ENCODE measurements at regions not wholly inside any gene's neighbourhood (a gene's known extent, or its start where the extent isn't known, plus 50 kb on each side); places are given as distances from the start of the nearest gene placed in this dataset.
"Not testable (repeated sequence)": the region's sequence is repeated elsewhere in the genome, so short reads cannot be mapped to it uniquely, and the experiment has no call there.

DNA sequence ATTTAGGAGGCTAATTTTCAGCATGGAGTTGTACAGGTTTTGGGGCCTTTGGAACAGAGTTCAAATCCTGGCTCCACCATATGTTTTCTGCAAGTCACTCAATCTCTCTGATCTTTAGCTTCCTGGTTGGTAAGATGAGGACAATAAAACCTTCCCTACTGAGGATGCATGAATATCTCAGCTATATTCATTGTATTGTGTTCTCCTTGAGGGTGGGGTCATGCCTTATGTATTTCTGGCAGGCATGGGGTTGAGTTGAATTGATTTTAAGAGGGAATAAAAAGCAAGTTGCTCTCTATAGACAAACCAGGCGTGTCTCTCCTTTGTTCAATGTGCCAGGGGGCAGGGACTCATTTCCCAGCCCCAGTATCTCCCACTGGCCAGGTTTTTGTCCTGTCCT lies 173.1 kb downstream of the C12orf75 start:
- TF ChIP-seq, protein P1, sequence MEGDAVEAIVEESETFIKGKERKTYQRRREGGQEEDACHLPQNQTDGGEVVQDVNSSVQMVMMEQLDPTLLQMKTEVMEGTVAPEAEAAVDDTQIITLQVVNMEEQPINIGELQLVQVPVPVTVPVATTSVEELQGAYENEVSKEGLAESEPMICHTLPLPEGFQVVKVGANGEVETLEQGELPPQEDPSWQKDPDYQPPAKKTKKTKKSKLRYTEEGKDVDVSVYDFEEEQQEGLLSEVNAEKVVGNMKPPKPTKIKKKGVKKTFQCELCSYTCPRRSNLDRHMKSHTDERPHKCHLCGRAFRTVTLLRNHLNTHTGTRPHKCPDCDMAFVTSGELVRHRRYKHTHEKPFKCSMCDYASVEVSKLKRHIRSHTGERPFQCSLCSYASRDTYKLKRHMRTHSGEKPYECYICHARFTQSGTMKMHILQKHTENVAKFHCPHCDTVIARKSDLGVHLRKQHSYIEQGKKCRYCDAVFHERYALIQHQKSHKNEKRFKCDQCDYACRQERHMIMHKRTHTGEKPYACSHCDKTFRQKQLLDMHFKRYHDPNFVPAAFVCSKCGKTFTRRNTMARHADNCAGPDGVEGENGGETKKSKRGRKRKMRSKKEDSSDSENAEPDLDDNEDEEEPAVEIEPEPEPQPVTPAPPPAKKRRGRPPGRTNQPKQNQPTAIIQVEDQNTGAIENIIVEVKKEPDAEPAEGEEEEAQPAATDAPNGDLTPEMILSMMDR (IDR thresholded peaks at IDR 0.05; ENCODE audit: insufficient read depth, low read length): no peak
- no peak for DNase-seq (ENCODE audit: low read depth)

DNA sequence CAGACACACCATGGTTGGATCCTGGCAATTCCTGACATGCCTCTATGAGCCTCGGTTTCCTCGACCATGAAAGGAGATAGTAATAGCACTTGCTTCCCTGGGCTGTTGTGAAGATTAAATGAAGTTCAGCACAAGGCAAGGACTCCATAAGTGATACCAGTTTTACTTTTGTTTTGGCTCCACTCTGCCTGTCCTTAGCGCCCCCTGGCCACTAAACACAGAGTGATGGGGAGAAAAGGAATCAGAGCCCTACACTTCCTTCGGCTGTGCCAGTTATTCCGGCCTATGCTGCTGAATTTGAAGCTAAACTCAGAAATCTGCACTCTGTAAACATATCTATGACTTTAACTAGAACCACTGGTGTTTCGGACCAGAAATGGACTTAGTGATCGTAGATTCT lies 173.8 kb downstream of the C12orf75 start:
- TF ChIP-seq, protein P1 (IDR thresholded peaks at IDR 0.05; ENCODE audit: insufficient read depth, low read length): peak; percentile 16
- H3K4me3 ChIP-seq (ENCODE audit: low read depth, low read length): no peak overlapping the region
- no peak for DNase-seq (ENCODE audit: low read depth)

More for the DNA sequence above, 173.1 kb downstream of the C12orf75 start:
- no peak overlapping the region for H3K4me3 ChIP-seq (ENCODE audit: low read depth, low read length)

DNA sequence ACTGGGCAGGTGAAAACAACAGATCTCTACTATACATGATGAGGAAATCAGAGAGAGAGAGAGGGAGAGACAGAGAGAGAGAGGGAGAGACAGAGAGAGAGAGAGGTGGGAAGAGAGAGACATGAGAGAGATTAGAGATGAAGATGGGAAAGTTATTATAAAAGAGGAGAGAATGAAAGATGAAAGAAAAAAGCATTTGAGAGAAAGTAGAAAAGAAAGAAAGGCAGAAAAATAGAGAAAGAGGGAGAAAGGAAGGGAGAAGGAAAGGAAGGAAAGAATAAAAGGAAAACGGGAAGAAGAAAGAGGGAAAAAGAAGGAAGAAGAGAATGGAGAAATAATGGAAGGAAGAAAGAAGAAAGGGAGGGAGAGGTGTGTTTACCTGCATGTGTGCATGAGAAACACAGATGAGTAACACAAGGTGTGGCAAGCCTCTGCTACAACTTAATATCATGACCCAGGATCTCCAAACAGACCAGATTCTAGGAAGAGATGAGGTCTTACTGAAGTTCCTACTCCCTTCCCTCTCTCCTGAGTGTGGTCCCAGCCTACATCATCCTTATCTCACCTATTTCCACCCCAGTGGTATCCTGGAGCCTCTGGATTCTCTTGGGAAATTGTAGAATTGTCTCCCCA lies 176.3 kb downstream of the C12orf75 start:
- H3K4me3 ChIP-seq (ENCODE audit: low read depth, low read length): no peak overlapping the region
- TF ChIP-seq, protein P1 (IDR thresholded peaks at IDR 0.05; ENCODE audit: insufficient read depth, low read length): no peak
- DNase-seq (ENCODE audit: low read depth): no peak

DNA sequence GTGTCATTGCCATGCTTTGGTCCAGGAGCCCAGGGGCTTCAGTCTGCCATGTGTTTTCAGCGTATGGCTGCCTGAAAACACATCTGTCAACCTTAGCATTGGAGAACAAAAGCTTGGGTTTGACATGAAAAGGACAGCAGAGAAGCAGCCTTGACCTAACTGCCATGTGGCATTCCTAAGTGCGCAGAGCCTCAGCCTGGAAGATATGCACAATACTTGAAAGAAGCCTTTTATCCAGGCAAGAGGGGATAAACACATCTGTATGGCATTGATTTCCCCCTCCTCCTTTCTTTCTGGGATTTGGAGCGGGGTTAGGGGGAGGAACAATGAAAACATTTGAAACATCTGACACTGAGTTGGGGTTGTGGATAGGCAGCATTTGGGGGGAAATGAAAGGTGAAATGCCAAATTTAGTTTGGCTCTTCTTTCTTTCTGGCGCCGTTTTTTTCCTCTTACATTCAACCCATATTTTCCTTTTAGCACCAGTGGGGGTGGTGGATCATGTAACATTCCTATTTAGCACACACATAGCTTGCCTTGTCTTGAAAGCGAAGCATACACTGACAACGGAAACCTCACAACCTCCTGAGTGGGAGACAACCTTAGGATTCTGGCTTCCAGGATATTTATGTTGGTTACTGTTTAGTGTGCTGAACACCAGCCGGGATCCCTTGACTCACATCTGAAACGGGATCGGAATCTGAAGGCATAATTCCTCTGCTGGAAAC lies 177.0 kb downstream of the C12orf75 start:
- no peak for DNase-seq (ENCODE audit: low read depth)
- H3K4me3 ChIP-seq (ENCODE audit: low read depth, low read length): no peak overlapping the region
- TF ChIP-seq, protein P1 (IDR thresholded peaks at IDR 0.05; ENCODE audit: insufficient read depth, low read length): no peak

DNA sequence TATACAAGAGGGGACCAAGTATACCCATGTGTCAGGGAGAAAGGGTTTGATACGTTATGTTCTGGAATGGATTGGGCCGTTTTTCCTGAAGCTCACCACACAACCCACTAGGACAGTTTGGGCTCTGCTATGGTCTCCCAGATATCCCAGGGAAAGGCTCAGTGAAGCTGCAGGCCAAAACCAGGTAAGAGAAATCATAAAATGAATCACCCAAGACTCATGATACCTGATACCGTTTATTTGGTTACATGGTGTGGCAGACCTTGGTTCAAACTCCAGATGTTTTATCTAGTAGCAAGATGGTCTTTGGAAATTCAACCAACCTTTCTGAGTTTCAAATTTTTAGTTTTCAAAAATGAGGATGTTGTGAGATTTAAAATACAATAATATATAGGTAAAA lies 177.6 kb downstream of the C12orf75 start:
- no peak for DNase-seq (ENCODE audit: low read depth)
- TF ChIP-seq, protein P1 (IDR thresholded peaks at IDR 0.05; ENCODE audit: insufficient read depth, low read length): no peak
- no peak overlapping the region for H3K4me3 ChIP-seq (ENCODE audit: low read depth, low read length)

DNA sequence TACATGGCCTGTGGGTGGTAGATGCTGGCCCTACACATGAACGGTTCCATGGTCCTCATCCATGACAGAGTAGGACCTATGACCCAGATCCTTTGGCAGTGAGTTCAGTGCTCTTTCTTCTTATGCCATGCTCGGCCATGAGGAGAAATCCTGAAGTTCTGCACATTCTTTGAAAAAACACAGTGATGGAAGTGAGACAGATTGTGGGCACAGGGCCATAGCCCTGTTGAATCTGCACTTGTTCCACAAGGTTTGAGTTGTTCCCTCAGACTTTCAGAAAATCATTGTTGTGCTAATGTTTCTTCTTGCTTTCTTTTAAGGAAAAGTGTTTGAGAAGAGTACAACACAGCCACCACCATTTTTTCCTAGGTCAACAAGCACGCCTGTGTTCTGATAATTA lies 180.0 kb downstream of the C12orf75 start:
- DNase-seq (ENCODE audit: low read depth): no peak
- H3K4me3 ChIP-seq (ENCODE audit: low read depth, low read length): no peak overlapping the region
- TF ChIP-seq, protein P1 (IDR thresholded peaks at IDR 0.05; ENCODE audit: insufficient read depth, low read length): no peak

DNA sequence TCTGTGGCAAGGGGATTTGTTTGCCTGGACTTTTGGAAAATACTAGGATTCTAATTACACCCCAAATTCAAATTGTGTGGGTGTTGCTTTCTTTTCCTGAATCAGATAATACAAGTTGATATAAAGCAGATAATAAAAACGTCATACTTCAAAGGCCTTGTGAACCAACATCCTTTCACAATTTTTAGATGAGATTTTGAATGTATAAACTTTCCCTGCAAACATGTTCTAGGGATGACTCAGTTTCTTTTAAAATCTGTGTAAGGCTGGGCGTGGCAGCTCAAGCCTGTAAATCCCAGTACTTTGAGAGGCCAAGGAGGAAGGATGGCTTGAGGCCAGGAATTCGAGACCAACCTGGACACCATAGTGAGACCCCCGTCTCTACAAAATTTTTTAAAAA lies 182.4 kb downstream of the C12orf75 start:
- not testable (repeated sequence) for DNase-seq (ENCODE audit: low read depth); H3K4me3 ChIP-seq (ENCODE audit: low read depth, low read length)

All from fibroblast of the aortic adventitia (primary cell).